ENCODE measurements at regions not wholly inside any gene's neighbourhood (a gene's known extent, or its start where the extent isn't known, plus 50 kb on each side); places are given as distances from the start of the nearest gene placed in this dataset.

DNA sequence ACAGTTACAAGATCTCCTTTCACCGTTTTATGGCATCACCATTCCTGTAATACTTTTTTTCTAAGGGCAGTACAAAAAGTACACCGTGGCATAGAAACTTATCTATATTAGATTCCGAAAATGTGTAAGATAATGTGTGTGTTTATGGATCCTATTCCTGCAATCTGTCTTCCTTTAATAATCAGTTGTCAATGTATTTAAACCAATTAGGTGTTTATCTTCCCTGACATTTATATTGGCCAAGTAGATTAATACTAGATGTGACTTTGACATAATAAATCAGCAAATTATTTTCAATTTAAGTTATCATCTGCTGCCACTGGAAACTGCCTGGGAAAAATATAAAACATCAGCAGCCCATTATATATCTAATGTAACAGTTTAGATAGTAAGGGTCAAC, 770.3 kb upstream of the ADGRL2 start:
- no peak for DNase-seq

DNA sequence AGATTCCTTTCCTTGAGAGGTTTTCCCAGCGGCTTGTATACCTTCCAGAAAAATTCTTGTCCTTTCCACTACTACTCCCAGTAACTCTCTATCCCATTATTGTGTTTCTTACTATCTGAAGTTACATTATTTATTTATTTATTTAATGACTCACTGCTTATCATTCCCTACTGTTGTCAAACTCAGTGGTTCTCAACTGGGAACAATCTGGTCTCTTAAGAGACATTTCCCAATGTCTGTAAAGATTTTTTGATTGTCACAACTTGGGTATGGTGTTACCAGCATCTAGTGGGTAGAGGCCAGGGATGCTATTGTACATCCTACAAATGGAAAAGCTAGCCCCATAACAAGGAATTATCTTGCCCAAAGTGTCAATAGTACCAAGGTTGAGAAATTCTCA, 771.5 kb upstream of the ADGRL2 start:
- no peak for DNase-seq

DNA sequence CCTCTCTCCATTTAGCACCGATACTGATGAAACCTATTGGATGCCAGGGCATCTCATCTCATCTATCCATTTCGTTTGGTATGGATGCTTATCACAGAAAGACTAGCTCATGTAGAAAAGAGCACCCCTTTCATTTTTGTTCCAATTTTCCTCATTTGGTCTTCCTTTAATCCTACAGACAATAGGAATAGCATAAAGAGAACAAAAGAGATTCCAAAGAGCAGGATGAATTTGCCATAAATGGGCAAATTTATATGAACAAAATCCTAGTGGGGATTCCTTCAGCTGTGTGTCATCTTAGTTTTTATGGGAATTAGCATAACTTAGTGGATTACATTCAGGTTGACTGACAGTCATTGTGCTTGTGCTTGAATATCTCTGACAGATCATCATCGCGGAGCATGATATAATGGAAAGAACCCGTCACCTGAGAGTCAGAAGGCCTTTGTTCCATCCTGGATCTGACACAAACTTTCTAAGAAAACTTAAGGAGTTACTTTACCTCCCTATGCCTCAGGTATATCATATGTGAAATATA, 777.5 kb upstream of the ADGRL2 start:
- no peak for DNase-seq

DNA sequence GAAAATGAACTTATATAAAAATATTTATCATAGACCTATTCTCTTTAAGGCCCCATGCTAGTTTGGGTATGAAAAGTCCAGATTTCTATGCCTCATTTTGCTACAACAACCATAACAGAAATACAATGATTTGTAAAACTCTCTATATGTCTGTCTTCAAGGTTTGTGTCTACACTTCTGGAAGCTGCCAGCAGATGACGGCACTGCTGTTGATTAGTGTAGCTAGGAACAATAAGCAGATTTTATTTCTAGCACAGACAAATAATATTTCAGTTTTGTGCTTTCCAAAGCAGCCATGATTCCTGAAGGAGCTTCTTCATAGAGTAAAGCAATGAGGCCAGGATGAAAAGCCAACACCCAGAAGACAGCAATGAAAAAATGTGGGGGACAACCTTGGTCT, 779.6 kb upstream of the ADGRL2 start:
- DNase-seq = no peak

DNA sequence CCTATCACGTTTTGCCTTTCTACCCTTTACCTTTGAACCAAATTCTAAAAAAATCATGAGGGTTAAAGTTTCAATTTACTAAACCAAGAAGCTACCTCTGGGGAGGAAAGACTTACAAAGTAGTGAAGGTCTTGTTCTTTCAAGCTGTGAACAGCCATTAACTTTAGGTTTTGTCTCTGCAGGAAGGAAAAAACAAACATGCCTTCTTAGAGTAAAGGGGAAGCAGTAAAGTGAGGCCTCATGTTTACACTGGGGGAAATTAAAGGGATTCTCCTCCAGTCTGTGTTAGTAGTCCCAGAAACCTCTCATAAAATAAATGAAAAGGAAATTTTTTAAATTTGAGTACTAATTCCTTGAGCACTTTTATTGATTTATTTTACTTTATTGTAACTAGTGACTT, 780.2 kb upstream of the ADGRL2 start:
- DNase-seq = no peak

DNA sequence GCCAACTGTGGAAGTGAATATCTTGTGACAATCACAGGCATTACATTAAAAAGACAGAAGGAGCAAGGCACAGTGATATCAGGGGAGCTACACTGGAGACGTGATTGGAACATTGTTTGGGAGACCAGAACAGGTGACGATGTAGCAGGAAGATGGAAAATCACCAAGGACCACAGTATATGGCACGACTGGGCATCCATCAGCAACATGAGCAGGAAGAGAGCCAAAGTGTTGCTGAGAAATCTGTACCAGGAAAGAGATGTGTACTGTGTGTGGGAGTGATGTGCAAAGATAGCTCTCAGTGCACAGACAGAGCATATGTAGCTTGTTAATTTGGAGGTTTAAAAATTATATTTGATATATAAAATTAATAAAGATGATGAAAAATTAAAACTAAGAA, 790.6 kb upstream of the ADGRL2 start:
- DNase-seq = no peak

DNA sequence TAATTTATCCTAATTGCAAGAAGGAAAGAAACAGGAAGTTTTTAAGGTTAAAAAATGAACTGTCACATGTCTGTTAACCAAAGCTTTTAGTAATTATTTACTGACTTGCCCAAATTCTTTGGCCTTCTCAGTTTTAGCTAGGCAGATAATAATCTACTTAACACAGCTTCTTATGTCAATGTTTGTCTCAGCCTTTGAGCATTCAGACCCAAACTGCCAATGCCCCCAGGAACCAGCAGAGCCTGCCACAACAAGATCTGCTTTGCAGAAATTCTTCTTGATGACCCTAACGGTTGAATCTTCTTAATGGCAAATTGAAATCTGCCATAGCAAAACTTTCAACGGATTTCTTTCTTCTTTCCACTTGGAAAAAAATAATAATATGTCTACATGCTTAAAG, 792.4 kb upstream of the ADGRL2 start:
- DNase-seq = no peak

DNA sequence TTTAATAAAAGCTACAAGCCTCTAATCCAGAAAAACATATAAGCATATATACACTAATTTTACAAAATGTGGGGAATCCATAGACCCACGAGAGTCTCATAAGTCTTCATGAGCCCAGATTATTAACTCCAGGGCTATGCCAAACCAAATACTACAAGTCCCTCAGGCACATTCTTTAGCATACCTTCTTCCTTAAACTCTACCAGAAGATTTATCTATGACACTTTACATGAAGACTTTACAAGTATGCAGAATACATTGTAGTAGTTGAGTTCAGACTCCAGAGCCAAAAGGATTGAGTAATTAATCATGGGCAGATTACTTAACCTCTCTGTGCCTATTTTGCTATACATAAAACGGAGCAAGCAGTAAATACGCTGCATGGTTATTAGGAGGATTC, 793.7 kb upstream of the ADGRL2 start:
- DNase-seq = no peak

DNA sequence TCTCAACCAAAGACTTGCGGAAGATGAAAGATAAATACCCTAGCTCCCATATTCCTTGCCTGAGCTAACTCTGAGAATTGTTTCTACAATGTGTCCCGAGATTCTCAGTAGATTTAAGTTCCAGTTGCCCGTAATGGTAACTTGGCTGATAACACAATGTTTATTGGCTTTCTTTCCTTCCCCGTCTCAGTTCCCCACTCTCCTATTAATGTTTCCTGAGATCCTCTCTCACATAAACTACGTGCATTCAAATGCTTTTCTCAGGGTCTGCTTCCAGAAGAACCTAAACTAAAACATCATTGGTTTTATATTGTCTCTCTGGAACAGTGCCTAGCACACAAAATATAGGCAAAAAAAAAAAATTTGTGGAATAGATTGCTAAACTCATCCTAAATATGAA, 794.2 kb upstream of the ADGRL2 start:
- DNase-seq = no peak

DNA sequence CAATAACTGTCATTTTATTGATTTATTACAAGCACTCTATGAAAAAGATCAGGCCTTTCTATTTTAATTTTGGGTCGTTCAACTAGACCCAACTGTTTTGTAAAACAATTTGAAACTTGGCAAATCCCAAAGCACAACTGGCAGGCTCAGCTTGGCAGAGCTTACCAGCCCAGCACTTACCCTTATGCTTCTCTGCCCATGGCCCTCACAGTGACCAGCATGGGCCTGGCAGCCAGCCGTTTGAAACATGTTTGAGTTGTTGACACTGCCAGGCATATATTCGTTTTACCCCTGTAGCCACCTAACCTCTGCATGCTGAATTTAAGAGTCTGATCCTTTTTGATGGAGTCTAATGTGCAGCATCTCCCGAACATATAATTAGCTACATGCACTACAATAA, 796.7 kb upstream of the ADGRL2 start:
- DNase-seq = no peak

DNA sequence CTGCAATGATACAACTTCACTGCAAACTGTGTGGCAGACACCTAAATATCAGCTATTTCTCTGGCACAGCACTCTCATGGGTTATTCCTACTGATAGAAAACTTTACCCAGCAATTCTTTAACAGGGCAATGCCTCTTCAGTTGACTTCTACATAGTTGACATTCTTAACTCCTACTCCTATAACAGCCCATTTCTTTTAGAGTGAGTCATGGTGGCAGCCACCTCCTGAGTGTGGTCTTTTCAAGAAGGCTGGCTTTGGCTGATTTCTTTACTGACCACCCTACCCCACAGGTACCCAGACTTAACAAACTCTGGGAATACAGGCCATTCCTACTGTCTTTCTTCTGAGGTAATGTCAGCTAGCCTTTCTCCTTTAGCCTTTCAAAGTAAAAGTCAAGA, 805.8 kb upstream of the ADGRL2 start:
- DNase-seq = no peak

DNA sequence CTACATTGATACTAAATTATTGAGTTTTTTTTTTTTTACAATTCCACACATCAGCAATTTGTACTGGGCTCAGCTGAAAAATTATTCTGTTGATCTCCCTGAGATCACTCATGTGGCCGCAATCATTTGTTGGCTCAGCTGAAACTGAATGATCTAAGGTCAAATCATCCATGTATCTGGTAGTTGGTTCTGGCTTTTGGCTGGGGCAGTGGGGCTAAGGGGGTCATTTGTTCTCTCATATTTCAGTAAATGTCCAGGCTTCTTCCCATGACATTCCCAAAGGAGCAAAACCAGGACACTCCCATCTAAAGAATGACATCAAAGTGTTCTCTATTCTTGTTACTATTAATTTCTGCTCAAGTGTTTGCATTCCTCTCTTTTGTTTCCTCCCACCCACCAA, 806.7 kb upstream of the ADGRL2 start:
- DNase-seq = no peak

DNA sequence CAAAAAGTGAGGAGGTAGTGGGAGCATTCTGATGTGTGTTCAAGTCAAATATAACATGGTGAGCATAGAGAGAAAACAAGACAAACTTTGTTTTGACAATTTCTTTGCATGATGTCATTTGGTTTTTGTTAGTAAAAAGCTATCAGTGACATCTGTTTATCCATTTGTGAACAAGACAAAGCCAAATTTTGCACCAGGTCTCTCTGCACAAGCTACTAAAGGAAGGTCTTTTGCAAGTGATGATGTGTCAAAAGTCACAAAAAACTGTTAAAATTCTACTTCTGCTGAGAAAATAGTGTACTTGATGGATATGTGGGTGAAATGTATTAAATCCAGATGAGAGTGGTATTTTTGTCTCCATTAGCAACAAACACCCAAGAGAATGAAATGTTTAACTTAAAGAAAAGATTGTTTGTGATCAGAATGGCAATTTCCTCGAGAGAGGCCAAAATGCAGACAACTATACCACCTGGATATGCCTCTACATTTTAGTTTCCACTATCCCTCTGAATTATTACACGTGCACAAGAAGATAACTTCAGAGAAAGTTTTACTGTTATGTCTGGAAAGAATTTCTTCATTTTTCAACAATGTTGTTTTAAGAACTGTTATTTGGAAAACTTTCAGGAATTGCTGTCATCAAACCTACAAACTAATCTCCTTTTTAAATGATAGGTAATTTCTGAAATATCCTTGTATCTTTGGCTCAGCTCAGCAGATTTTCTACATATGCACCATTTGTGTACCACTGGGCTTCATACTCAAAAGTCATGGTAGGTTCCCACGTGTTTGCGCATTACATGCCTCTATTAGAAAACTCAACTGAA, 807.4 kb upstream of the ADGRL2 start:
- DNase-seq = no peak

DNA sequence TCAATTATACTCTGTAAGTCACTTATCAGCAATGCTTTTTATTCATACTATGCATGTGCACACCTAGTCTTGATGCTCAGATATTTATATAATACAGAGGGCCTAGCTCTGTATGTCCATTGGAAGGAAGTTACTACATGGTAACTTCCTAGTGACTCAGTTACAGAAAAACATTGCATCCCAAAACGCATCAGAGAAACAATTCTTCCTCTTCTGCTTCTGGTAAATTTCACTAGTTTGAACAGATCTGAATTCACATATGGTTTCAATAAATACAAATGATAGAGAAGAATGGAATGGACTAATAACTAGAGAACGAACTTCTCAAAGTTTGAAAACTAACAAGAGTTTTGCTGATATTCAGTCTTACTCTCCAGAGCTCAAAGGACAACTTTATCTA, 811.3 kb upstream of the ADGRL2 start:
- no peak for DNase-seq

DNA sequence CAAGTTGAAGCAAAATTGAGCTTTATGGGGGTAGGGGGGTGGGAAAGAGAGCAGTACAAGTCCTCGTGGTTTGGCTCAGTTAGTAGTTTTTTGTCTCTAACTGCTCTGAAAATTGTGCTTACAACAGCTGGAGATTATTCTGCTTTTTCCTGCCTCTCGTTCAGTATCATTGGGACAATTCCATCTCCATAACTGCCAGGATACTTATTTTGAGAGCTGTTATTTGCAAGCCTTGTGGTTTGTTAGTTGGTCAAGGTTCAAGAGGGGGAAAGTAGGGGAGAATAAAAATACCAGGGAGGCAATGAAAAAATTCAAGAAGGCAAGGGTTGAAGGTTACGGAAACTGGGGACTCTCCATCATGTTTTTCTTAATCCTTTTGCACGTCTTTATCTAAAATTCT, 811.8 kb upstream of the ADGRL2 start:
- DNase-seq = no peak

DNA sequence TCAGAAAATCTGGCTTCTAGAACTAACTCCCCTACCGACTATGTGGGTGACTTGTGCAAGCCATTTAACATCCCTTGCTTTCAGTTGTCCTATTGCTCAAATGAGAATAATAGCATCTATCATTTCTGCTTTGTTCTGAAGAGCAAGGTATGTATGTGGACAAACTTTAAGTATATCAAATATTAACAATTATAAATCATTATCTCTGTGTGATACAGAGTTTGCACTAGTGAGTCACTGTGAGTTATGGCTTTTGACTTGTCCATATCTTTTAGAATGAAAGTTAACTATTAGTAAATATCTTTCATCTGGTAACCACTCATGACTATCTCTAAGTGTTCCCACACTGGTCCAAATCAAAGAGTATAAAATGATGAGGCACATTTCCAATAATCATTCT, 812.9 kb upstream of the ADGRL2 start:
- no peak for DNase-seq

DNA sequence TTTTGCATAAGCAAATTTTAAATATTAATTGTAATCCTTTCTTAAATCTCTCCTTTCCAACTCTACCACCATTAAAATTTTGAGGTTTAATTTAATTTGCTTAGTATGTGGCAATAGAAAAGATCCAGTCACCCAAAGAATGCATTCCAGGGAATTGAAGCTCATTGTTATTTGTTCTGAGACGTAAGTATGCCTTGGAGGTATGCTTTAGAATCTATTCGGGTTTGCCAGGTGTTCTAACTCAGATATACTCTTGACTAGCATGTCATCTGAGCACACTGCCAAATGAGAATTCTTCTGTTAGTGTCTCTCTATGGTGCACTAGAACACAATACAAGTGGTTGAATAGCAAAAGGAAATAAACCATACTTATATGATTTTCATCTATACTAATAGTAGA, 813.6 kb upstream of the ADGRL2 start:
- DNase-seq = no peak

DNA sequence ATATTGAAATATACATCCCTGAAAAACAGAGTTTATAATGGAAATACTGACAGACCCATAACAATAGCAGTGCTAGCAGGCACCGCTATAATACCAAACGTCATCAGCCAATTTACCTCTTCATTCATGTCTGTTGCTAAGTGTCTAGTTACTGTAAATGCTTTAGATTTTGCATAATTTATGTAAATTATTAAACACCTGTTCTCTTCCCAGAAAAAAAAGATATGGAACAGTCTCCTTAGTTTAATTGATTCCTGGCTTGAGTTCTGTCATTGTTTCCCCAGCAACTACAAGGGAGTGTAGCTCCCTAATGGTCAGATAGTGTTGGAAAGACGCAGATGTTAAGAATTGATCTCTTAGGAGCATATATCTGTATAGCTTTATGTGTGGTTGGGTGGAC, 817.9 kb upstream of the ADGRL2 start:
- no peak for DNase-seq

DNA sequence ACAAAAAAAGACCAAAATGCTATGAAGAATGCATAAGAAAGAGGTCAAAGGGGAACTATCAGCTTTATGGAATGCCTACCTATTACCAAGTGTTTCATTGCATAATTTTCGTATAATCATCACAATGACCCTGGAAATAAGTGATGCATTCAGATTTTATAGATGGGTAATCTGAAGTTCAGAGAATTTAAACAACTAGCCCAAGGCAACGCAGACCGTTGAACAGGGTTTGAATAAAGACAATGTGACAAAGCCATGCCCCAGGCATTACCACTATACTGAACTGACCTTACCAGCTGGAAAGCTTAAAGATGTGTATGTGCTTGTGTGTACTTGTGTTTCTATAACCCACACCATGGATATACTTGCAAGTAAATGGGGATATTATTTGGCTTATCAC, 827.6 kb upstream of the ADGRL2 start:
- DNase-seq = no peak

DNA sequence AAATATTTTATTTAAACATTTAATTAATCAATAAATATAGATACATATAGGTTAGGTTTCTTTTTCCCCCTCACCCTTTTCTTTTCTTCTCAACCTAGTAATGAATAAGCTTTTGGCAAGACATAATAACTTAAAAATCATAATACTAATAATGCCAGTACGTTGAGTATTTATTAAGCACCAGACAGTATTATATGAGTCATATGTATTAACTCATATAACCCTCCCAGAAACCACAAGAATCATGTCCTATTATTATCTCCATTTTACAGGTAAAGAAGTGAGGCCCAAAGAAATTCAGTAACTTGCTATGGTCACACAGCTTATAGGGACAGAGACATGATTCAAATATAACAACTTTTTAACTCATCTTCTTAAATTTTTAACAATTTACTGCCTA, 834.5 kb upstream of the ADGRL2 start:
- no peak for DNase-seq

DNA sequence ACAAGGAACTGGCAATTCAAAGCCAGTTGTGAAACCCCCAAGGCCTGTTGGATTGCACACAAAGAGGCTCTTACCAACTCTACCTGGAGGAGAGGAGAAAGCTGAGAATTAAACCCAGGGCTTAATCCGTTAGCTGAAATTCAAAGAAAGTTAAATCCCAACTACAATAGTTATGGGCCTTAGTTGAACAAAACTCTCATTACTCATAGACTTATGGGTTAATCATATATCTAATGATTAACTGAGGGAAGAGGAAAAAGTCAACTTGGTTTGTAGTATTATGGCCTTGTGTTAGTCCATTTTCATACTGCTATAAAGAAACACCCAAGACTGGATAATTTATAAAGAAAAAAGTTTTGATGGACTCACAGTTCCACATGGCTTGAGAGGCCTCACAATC, 838.2 kb upstream of the ADGRL2 start:
- no peak for DNase-seq

DNA sequence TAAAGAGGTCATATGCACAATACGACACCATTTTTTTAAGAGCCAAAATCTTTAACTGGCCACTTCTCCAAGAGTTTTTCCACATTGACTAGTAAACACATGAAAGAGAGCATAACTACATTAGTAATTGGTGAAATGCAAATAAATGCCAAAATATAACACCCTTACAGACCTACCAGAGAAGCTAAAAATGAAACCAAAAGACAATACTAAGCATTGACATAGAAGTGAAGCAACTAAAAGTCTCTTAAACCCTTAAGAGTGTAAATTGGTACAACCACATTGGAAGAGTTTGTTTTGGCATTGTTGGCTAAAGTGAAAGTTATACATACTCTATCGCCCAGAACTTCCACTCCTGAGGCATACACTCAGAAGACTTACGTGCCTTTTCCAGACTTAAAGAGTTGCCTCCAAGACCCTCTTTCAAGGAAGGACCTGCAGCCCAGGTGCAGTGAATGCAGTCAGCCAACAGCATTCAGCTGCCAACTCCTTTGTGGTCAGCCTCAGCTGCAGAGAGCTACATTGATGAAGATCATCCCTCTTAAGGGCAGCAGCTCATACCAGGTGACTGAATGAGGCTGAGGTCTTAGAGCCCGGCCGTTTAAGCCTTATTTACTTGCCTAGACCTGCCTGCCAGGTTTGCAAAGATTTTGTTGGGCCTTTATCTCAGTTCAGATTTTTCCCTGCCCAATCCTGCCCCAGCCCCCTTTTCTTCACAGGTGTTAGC, 839.1 kb upstream of the ADGRL2 start:
- DNase-seq = no peak

DNA sequence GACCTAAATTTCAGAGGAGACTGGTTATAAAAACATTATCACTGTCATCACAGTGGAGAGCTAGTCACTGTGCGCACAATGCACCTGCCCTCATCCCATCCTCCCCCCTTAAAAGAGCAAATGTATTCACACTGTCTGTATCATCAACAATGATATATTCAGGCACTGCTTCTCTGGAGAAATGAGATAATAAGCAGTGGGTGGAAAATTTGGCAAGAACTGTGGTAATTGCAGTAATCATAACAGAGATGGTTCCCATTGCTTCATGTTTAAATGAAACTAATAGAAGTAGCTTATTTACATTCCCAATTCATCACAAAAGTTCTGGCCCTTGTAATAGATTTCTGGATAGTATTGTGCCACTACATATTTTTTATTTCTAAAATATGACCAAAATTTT, 867.4 kb upstream of the ADGRL2 start:
- no peak for DNase-seq

DNA sequence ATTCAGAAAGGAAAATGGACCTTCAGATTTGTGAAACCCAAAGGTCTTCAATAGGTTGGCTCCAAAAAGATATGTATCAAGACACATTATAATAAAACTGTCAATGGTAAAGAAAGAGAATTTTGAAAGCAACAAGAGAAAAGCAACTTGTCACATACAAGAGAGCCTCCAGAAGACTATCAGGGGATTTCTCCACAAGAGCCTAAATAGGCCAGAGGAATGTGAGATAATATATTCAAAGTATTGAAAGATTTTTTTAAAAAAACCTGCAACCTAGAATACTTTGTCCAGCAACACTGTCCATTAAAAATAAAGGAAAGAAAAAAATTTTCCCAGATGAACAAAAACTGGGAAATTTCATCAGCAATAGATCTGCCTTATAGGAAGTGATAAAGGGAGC, 869.6 kb upstream of the ADGRL2 start:
- DNase-seq = no peak
